Ovary (tissue), 3 donors: ENCODE measurements at regions not wholly inside any gene's neighbourhood (a gene's known extent, or its start where the extent isn't known, plus 50 kb on each side); places are given as distances from the start of the nearest gene placed in this dataset.

ENCODE experiments used
- EP300 ChIP-seq: sonication (generic); formaldehyde crosslinking; IDR thresholded peaks from one replicate; pipeline ENCODE4 v1.6.1; 2017; ENCODE audit warnings: antibody characterized with exemption
- POLR2A ChIP-seq: fragments of 450-650 bp; IDR thresholded peaks from one replicate; pipeline ENCODE4 v1.6.1; 2017; ENCODE audit warnings: antibody characterized with exemption, mild to moderate bottlenecking, moderate library complexity
- TF ChIP-seq, protein P1 (sequence below), 3 donors: fragments of 450-650 bp in 2 of 3; fragments of 200-600 bp in 1 of 3; IDR thresholded peaks; one replicate each; pipeline versions ENCODE4 v1.5.1 to v1.8.0; 2016 to 2022; ENCODE audit warnings: antibody characterized with exemption in 3 of 3, mild to moderate bottlenecking in 1 of 3
- donor health status: DM: no; HTN: no; CAD: no.

GRCh38 chr6:145289573-145289972, 445.7 kb downstream of the EPM2A start:
- TF ChIP-seq POLR2A, result no peak
- TF ChIP-seq, protein P1, sequence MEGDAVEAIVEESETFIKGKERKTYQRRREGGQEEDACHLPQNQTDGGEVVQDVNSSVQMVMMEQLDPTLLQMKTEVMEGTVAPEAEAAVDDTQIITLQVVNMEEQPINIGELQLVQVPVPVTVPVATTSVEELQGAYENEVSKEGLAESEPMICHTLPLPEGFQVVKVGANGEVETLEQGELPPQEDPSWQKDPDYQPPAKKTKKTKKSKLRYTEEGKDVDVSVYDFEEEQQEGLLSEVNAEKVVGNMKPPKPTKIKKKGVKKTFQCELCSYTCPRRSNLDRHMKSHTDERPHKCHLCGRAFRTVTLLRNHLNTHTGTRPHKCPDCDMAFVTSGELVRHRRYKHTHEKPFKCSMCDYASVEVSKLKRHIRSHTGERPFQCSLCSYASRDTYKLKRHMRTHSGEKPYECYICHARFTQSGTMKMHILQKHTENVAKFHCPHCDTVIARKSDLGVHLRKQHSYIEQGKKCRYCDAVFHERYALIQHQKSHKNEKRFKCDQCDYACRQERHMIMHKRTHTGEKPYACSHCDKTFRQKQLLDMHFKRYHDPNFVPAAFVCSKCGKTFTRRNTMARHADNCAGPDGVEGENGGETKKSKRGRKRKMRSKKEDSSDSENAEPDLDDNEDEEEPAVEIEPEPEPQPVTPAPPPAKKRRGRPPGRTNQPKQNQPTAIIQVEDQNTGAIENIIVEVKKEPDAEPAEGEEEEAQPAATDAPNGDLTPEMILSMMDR (IDR thresholded peaks at IDR 0.05), result no peak
- TF ChIP-seq EP300, result no peak
